PC-3 (cell line): ENCODE measurements at regions not wholly inside any gene's neighbourhood (a gene's known extent, or its start where the extent isn't known, plus 50 kb on each side); places are given as distances from the start of the nearest gene placed in this dataset.

ENCODE experiments used
- EZH2 ChIP-seq: fragments of 300-600 bp; sonication (generic); IDR thresholded peaks from one replicate; pipeline ENCODE4 v1.6.1; 2017; ENCODE audit warnings: antibody characterized with exemption, mild to moderate bottlenecking, low read length; ENCODE audit not compliant: unreplicated experiment
- TF ChIP-seq, protein P1 (sequence below): fragments of 300-600 bp; sonication (generic); conservative IDR thresholded peaks from 2 replicates; pipeline ENCODE4 v1.5.1; 2017; ENCODE audit warnings: antibody characterized with exemption, low read depth, mild to moderate bottlenecking, low read length

DNA sequence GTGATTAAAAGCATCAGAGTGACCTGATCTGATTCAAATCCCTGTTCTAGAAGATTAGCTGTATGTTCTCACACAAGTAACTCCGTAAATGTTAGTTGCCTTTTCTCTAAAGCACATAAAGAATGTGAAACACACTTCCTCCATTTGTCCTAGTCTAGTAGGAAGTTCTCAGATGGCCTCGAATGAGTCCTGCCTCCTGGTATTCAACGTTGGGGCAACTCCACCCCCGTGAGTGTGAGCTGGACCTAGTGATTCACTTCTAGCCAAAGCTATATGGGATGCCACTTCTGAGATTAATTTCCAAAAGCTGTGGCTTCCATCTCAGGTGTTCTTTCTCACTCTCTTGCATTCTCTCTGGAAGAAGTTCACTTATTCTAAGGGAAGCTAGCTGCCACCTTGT lies 267.6 kb downstream of the GPATCH2 start:
- TF ChIP-seq, protein P1, sequence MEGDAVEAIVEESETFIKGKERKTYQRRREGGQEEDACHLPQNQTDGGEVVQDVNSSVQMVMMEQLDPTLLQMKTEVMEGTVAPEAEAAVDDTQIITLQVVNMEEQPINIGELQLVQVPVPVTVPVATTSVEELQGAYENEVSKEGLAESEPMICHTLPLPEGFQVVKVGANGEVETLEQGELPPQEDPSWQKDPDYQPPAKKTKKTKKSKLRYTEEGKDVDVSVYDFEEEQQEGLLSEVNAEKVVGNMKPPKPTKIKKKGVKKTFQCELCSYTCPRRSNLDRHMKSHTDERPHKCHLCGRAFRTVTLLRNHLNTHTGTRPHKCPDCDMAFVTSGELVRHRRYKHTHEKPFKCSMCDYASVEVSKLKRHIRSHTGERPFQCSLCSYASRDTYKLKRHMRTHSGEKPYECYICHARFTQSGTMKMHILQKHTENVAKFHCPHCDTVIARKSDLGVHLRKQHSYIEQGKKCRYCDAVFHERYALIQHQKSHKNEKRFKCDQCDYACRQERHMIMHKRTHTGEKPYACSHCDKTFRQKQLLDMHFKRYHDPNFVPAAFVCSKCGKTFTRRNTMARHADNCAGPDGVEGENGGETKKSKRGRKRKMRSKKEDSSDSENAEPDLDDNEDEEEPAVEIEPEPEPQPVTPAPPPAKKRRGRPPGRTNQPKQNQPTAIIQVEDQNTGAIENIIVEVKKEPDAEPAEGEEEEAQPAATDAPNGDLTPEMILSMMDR = no peak
- no peak for TF ChIP-seq EZH2
